WTC11 (cell line): ENCODE measurements at regions not wholly inside any gene's neighbourhood (a gene's known extent, or its start where the extent isn't known, plus 50 kb on each side); places are given as distances from the start of the nearest gene placed in this dataset.

Experiments
- ATAC-seq: fragments of 200-7000 bp; cut with Tn5 transposase; 2 replicates; pipeline ENCODE4 v1.10.0; 2021; ENCODE audit warnings: mild to moderate bottlenecking, moderate library complexity
- CTCF ChIA-PET: fragments of 300-600 bp; sonication (Branson Sonifier 250); formaldehyde crosslinking; loops from one replicate; lab custom pipeline; 2021; ENCODE audit warnings: antibody characterized with exemption; lab: Charles Lee
- POLR2A ChIA-PET: fragments of 350-600 bp; sonication (Branson Sonifier 250); formaldehyde crosslinking; loops from one replicate; lab custom pipeline; 2021; ENCODE audit warnings: antibody characterized with exemption; lab: Charles Lee
- DNase-seq: peaks from one replicate; pipeline ENCODE4 v3.0.0; 2021; ENCODE audit warnings: low spot score
- H3K27ac Mint-ChIP-seq: 2 replicates; pipeline ENCODE4 v1.8.0; 2021; ENCODE audit warnings: mixed read lengths
- H3K27me3 Mint-ChIP-seq: 2 replicates; pipeline ENCODE4 v1.8.0; 2021; ENCODE audit warnings: low read depth, mild to moderate bottlenecking, moderate library complexity, mixed read lengths
- H3K36me3 Mint-ChIP-seq: 2 replicates; pipeline ENCODE4 v1.8.0; 2021; ENCODE audit warnings: mixed read lengths
- H3K4me1 Mint-ChIP-seq: 2 replicates; pipeline ENCODE4 v1.8.0; 2022; ENCODE audit warnings: mixed read lengths
- H3K4me3 Mint-ChIP-seq: 2 replicates; pipeline ENCODE4 v1.8.0; 2021; ENCODE audit warnings: mild to moderate bottlenecking, moderate library complexity, mixed read lengths
- H3K9me3 Mint-ChIP-seq: 2 replicates; pipeline ENCODE4 v1.8.0; 2021; ENCODE audit warnings: mixed read lengths
- AR ChIP-seq: fragments of 250-450 bp; sonication (Bioruptor Pico); IDR thresholded peaks from 2 replicates; pipeline ENCODE4 v1.9.0; 2021; ENCODE audit warnings: mild to moderate bottlenecking
- ATF6 ChIP-seq: sonication (generic); formaldehyde crosslinking; IDR thresholded peaks from 2 replicates; pipeline ENCODE4 v1.8.1; 2023; ENCODE audit warnings: mild to moderate bottlenecking, missing genetic modification reagents
- E2F5 ChIP-seq: sonication (generic); formaldehyde crosslinking; IDR thresholded peaks from 2 replicates; pipeline ENCODE4 v1.8.1; 2022; ENCODE audit warnings: mild to moderate bottlenecking, moderate library complexity, missing genetic modification reagents
- EMX1 ChIP-seq: fragments of 250-450 bp; sonication (Bioruptor Pico); IDR thresholded peaks from 2 replicates; pipeline ENCODE4 v1.8.0; 2021; ENCODE audit warnings: mild to moderate bottlenecking
- FOXP1 ChIP-seq: sonication (generic); formaldehyde crosslinking; IDR thresholded peaks from 2 replicates; pipeline ENCODE4 v1.8.0; 2022; ENCODE audit warnings: missing genetic modification reagents, mild to moderate bottlenecking, moderate library complexity, borderline replicate concordance
- IRF2 ChIP-seq: sonication (generic); formaldehyde crosslinking; IDR thresholded peaks from 2 replicates; pipeline ENCODE4 v1.8.0; 2022; ENCODE audit warnings: low read depth, missing genetic modification reagents, borderline replicate concordance
- MXD4 ChIP-seq: fragments of 250-450 bp; sonication (Bioruptor Pico); IDR thresholded peaks from 2 replicates; pipeline ENCODE4 v1.8.0; 2021; ENCODE audit warnings: mild to moderate bottlenecking, moderate library complexity, borderline replicate concordance
- NR1H2 ChIP-seq: sonication (generic); formaldehyde crosslinking; IDR thresholded peaks from 2 replicates; pipeline ENCODE4 v1.9.0; 2021; ENCODE audit warnings: mild to moderate bottlenecking, moderate library complexity, missing genetic modification reagents
- NR2C2 ChIP-seq: sonication (generic); formaldehyde crosslinking; IDR thresholded peaks from 2 replicates; pipeline ENCODE4 v1.8.0; 2022; ENCODE audit warnings: mild to moderate bottlenecking, missing genetic modification reagents
- OVOL2 ChIP-seq: fragments of 250-450 bp; sonication (Bioruptor Pico); IDR thresholded peaks from 2 replicates; pipeline ENCODE4 v1.9.0; 2021; ENCODE audit warnings: mild to moderate bottlenecking, borderline replicate concordance
- PRRX2 ChIP-seq: fragments of 250-450 bp; sonication (Bioruptor Pico); IDR thresholded peaks from 2 replicates; pipeline ENCODE4 v1.8.0; 2021; ENCODE audit warnings: mild to moderate bottlenecking
- RORB ChIP-seq: fragments of 250-450 bp; sonication (Bioruptor Pico); IDR thresholded peaks from 2 replicates; pipeline ENCODE4 v1.9.0; 2021; ENCODE audit warnings: mild to moderate bottlenecking
- SOX15 ChIP-seq: fragments of 250-450 bp; sonication (Bioruptor Pico); IDR thresholded peaks from 2 replicates; pipeline ENCODE4 v1.9.0; 2021; ENCODE audit warnings: mild to moderate bottlenecking
- ZMAT4 ChIP-seq: fragments of 250-450 bp; sonication (Bioruptor Pico); IDR thresholded peaks from 2 replicates; pipeline ENCODE4 v1.9.0; 2021; ENCODE audit warnings: mild to moderate bottlenecking
- ZNF121 ChIP-seq: sonication (generic); formaldehyde crosslinking; IDR thresholded peaks from 2 replicates; pipeline ENCODE4 v1.8.0; 2023; ENCODE audit warnings: missing genetic modification reagents
- ZNF416 ChIP-seq: fragments of 250-450 bp; sonication (Bioruptor Pico); IDR thresholded peaks from 2 replicates; pipeline ENCODE4 v1.9.0; 2021; ENCODE audit warnings: mild to moderate bottlenecking, inconsistent platforms
- ZNF425 ChIP-seq: fragments of 250-450 bp; sonication (Bioruptor Pico); conservative IDR thresholded peaks from 2 replicates; pipeline ENCODE4 v1.9.0; 2021; ENCODE audit warnings: mild to moderate bottlenecking

GRCh38 chrX:720825-721224 lies 90.2 kb downstream of the SHOX start:
- no peaks in the 10 kb centered on the region for H3K4me1 Mint-ChIP-seq
- H3K27ac Mint-ChIP-seq, result no peak overlapping the region
- H3K9me3 Mint-ChIP-seq, result peaks cover 27% of the 10 kb centered on the region
- DNase-seq (no peak), ATAC-seq (no peak)
- CTCF ChIA-PET, result no interaction called here
- no peaks in the 10 kb centered on the region; the same call in 1 of the 2 replicates for H3K27me3 Mint-ChIP-seq
- TF ChIP-seq NR2C2 (CRISPR knock-in tag), result no peak
- no peak for TF ChIP-seq FOXP1 (CRISPR knock-in tag)
- no peak for TF ChIP-seq MXD4 (CRISPR knock-in tag)
- POLR2A ChIA-PET, result no interaction called here
- H3K4me3 Mint-ChIP-seq, result no peak overlapping the region
- peaks cover 22% of the 10 kb centered on the region for H3K36me3 Mint-ChIP-seq

GRCh38 chrX:720250-720649 lies 89.7 kb downstream of the SHOX start:
- peaks cover 18% of the 10 kb centered on the region for H3K36me3 Mint-ChIP-seq
- ChIA-PET POLR2A (no interaction called here), CTCF (no interaction called here)
- DNase-seq (no peak), ATAC-seq (no peak)
- peaks cover 23% of the 10 kb centered on the region for H3K9me3 Mint-ChIP-seq
- H3K4me1 Mint-ChIP-seq, result no peaks in the 10 kb centered on the region
- no peak for TF ChIP-seq PRRX2 (CRISPR knock-in tag)
- no peak for TF ChIP-seq AR (CRISPR knock-in tag)
- no peak for TF ChIP-seq SOX15
- TF ChIP-seq ATF6 (CRISPR knock-in tag), result no peak
- TF ChIP-seq NR1H2 (CRISPR knock-in tag), result no peak
- no peak for TF ChIP-seq E2F5 (CRISPR knock-in tag)
- no peak for TF ChIP-seq IRF2 (CRISPR knock-in tag)
- no peak for TF ChIP-seq ZNF121
- no peak for TF ChIP-seq ZNF425
- no peak for TF ChIP-seq FOXP1 (CRISPR knock-in tag)
- no peak for TF ChIP-seq ZMAT4 (CRISPR knock-in tag)
- no peak for TF ChIP-seq OVOL2 (CRISPR knock-in tag)
- TF ChIP-seq ZNF416 (CRISPR knock-in tag), result no peak
- no peak for TF ChIP-seq RORB (CRISPR knock-in tag)
- TF ChIP-seq EMX1 (CRISPR knock-in tag), result no peak
- TF ChIP-seq, all 79 proteins: peak for 0
- H3K27me3 Mint-ChIP-seq, result no peaks in the 10 kb centered on the region; the same call in 1 of the 2 replicates
- no peak overlapping the region for H3K27ac Mint-ChIP-seq
- H3K4me3 Mint-ChIP-seq, result no peak overlapping the region
